ENCODE measurements at regions not wholly inside any gene's neighbourhood (a gene's known extent, or its start where the extent isn't known, plus 50 kb on each side); places are given as distances from the start of the nearest gene placed in this dataset.

DNA sequence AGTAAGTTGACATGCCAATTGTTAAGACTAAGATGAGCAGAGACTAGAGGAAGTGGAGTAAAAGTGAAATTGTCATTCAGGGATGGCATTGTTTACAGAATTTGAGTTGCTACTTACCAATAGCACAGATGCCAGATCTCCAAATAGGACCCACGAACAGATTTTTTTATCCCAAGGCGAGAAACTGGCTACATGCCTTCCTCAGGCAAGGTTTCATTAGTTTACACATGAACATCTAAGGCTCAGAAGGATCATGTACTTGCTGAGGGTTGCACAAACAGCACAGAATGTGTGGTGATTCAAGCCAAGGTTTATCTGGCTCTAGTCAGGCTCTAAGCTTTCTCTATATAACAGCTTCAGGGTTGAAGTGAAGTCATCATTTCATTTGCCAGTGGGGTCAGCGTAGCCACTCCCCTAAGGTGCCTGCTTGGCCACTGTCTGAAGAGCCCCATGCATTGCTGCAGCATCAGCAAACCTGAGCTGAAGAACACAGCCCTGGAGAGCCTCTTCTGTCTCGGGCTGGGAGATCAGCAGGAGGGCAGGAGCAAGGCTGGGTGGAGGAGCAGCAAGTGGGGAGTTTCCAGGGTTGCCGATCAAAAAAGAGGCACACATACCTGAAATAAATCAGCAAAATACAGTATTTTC, 193.0 kb upstream of the LCORL start:
- Histone ChIP-seq H3K4me1 (no peaks in the 10 kb centered on the region), H3K36me3 (ENCODE audit: control insufficient read depth, insufficient read depth, low read length) (no peaks in the 10 kb centered on the region), H3K27me3 (replicated peaks; ENCODE audit: control insufficient read depth, insufficient read depth, low read length) (no peaks in the 10 kb centered on the region), H3K9me3 (no peaks in the 10 kb centered on the region), H3K4me3 (ENCODE audit: low read depth, low read length) (no peak overlapping the region)
- no peak overlapping the region for H3K4me3 Mint-ChIP-seq (ENCODE audit: unreplicated experiment)
- no TSS peak for BruUV-seq (replicated peaks)
- H3K36me3 Mint-ChIP-seq (ENCODE audit: insufficient read depth, unreplicated experiment) = no peaks in the 10 kb centered on the region
- H3K27ac Mint-ChIP-seq (ENCODE audit: unreplicated experiment) = no peak overlapping the region
- no peaks in the 10 kb centered on the region for H3K27me3 Mint-ChIP-seq (ENCODE audit: insufficient read depth, unreplicated experiment)
- no peak for DNase-seq
- ChIA-PET CTCF (no interaction called here), POLR2A (no interaction called here)
- H3K9me3 Mint-ChIP-seq (ENCODE audit: unreplicated experiment) = no peaks in the 10 kb centered on the region
- intact Hi-C loops (cut with micrococcal nuclease; ENCODE audit: unreplicated experiment) = no loop called here
- no peaks in the 10 kb centered on the region for H3K4me1 Mint-ChIP-seq (ENCODE audit: low read depth, unreplicated experiment)
- TF ChIP-seq, protein P1, sequence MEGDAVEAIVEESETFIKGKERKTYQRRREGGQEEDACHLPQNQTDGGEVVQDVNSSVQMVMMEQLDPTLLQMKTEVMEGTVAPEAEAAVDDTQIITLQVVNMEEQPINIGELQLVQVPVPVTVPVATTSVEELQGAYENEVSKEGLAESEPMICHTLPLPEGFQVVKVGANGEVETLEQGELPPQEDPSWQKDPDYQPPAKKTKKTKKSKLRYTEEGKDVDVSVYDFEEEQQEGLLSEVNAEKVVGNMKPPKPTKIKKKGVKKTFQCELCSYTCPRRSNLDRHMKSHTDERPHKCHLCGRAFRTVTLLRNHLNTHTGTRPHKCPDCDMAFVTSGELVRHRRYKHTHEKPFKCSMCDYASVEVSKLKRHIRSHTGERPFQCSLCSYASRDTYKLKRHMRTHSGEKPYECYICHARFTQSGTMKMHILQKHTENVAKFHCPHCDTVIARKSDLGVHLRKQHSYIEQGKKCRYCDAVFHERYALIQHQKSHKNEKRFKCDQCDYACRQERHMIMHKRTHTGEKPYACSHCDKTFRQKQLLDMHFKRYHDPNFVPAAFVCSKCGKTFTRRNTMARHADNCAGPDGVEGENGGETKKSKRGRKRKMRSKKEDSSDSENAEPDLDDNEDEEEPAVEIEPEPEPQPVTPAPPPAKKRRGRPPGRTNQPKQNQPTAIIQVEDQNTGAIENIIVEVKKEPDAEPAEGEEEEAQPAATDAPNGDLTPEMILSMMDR (IDR thresholded peaks at IDR 0.05; ENCODE audit: insufficient read depth in 1 of 2, low read depth in 1 of 2, low read length in 1 of 2, severe bottlenecking in 1 of 2, unreplicated experiment in 1 of 2) = no peak

DNA sequence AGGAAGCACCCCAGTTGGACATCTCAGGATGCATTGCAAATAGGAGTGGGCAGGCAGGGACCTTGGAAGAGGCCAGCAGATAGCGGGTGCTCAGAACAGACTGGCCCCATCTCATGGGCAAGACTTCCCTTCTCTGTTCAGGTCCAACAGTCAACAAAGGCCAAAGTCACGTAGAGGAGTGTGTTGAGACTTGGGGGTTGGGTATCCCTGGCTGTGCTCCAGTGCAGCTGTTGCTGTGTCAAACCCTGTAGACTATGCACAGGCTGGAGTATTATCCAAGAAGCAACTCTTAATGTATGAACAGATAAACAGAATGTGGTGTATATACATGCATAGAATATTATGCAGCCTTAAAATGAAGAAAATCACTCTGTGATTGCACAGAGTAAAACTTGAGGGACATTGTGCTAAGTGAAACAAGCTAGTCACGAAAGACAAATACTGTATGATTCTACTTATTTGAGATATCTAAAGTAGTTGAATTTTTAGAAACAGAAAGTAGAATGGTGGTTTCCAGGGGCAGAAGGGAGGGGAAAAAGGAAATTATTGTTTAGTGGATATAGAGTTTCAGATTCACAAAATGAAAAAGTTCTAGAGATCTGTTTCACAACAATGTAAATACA, 192.1 kb upstream of the LCORL start:
- Histone ChIP-seq H3K36me3 (ENCODE audit: control insufficient read depth, insufficient read depth, low read length) (no peaks in the 10 kb centered on the region), H3K9me3 (no peaks in the 10 kb centered on the region), H3K4me3 (ENCODE audit: low read depth, low read length) (no peak overlapping the region), H3K27me3 (replicated peaks; ENCODE audit: control insufficient read depth, insufficient read depth, low read length) (no peaks in the 10 kb centered on the region), H3K4me1 (no peaks in the 10 kb centered on the region)
- Mint-ChIP-seq H3K36me3 (ENCODE audit: insufficient read depth, unreplicated experiment) (no peaks in the 10 kb centered on the region), H3K27me3 (ENCODE audit: insufficient read depth, unreplicated experiment) (no peaks in the 10 kb centered on the region), H3K27ac (ENCODE audit: unreplicated experiment) (no peak overlapping the region), H3K4me3 (ENCODE audit: unreplicated experiment) (no peak overlapping the region), H3K4me1 (ENCODE audit: low read depth, unreplicated experiment) (no peaks in the 10 kb centered on the region), H3K9me3 (ENCODE audit: unreplicated experiment) (no peaks in the 10 kb centered on the region)
- BruUV-seq (replicated peaks) = no TSS peak
- intact Hi-C loops (cut with micrococcal nuclease; ENCODE audit: unreplicated experiment) = no loop called here
- TF ChIP-seq, protein P1 (IDR thresholded peaks at IDR 0.05; ENCODE audit: insufficient read depth in 1 of 2, low read depth in 1 of 2, low read length in 1 of 2, severe bottlenecking in 1 of 2, unreplicated experiment in 1 of 2) = no peak
- POLR2A ChIA-PET = no interaction called here
- CTCF ChIA-PET = no interaction called here
- no peak for DNase-seq

DNA sequence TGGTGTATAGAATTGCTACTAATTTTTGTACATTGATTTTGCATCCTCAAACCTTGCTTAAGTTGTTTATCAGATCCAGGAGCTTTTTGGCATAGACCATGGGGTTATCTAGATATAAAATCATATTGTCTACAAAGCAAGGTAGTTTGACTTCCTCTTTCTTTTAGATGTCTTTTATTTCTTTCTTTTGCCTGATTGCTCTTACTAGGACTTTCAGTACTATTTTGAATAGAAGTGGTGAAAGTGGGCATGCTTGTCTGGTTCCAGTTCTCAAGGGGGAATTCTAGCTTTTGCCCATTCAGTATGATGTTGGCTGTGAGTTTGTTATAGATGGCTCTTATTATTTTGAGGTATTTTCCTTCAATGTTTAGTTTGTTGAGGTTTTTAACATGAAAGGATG, 187.9 kb upstream of the LCORL start:
- no TSS peak for BruUV-seq (replicated peaks)
- Mint-ChIP-seq H3K4me1 (ENCODE audit: low read depth, unreplicated experiment) (no peaks in the 10 kb centered on the region), H3K27ac (ENCODE audit: unreplicated experiment) (no peak overlapping the region), H3K27me3 (ENCODE audit: insufficient read depth, unreplicated experiment) (peaks cover 3% of the 10 kb centered on the region), H3K9me3 (ENCODE audit: unreplicated experiment) (no peaks in the 10 kb centered on the region), H3K4me3 (ENCODE audit: unreplicated experiment) (no peak overlapping the region), H3K36me3 (ENCODE audit: insufficient read depth, unreplicated experiment) (no peaks in the 10 kb centered on the region)
- POLR2A ChIA-PET = no interaction called here
- no peaks in the 10 kb centered on the region for H3K9me3 ChIP-seq
- no peak for DNase-seq
- no peak overlapping the region for H3K4me3 ChIP-seq (ENCODE audit: low read depth, low read length)
- H3K27me3 ChIP-seq (replicated peaks; ENCODE audit: control insufficient read depth, insufficient read depth, low read length) = no peaks in the 10 kb centered on the region
- TF ChIP-seq, protein P1 (IDR thresholded peaks at IDR 0.05; ENCODE audit: insufficient read depth in 1 of 2, low read depth in 1 of 2, low read length in 1 of 2, severe bottlenecking in 1 of 2, unreplicated experiment in 1 of 2) = no peak
- intact Hi-C loops (cut with micrococcal nuclease; ENCODE audit: unreplicated experiment) = no loop called here
- CTCF ChIA-PET = no interaction called here
- no peaks in the 10 kb centered on the region for H3K36me3 ChIP-seq (ENCODE audit: control insufficient read depth, insufficient read depth, low read length)
- no peaks in the 10 kb centered on the region for H3K4me1 ChIP-seq

Data from Caco-2 (cell line).